ENCODE measurements at regions not wholly inside any gene's neighbourhood (a gene's known extent, or its start where the extent isn't known, plus 50 kb on each side); places are given as distances from the start of the nearest gene placed in this dataset.

DNA sequence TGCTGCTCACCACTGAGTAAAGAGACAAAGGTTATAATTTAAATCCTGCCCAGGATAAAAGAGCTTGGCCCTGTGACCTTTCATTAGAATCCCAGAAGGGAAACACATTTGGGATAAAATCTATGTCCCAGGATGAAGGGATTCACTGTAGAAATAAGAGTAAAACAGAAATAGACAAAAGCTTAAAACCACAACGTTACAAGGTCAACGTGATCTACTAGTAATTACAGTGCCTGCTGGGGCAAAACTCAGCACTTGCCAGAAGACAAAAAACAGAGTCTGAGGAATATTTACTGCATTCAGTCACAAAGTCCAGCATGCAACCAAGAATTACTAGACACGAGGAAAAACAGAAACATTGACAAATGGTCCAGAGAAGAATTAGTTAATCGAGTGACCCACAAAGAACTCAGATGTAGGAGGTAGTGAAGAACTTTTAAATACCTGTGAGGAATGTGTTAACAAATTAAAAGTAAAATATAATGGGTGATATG lies 982.3 kb downstream of the GATA3 start:
- TF ChIP-seq, protein P1, sequence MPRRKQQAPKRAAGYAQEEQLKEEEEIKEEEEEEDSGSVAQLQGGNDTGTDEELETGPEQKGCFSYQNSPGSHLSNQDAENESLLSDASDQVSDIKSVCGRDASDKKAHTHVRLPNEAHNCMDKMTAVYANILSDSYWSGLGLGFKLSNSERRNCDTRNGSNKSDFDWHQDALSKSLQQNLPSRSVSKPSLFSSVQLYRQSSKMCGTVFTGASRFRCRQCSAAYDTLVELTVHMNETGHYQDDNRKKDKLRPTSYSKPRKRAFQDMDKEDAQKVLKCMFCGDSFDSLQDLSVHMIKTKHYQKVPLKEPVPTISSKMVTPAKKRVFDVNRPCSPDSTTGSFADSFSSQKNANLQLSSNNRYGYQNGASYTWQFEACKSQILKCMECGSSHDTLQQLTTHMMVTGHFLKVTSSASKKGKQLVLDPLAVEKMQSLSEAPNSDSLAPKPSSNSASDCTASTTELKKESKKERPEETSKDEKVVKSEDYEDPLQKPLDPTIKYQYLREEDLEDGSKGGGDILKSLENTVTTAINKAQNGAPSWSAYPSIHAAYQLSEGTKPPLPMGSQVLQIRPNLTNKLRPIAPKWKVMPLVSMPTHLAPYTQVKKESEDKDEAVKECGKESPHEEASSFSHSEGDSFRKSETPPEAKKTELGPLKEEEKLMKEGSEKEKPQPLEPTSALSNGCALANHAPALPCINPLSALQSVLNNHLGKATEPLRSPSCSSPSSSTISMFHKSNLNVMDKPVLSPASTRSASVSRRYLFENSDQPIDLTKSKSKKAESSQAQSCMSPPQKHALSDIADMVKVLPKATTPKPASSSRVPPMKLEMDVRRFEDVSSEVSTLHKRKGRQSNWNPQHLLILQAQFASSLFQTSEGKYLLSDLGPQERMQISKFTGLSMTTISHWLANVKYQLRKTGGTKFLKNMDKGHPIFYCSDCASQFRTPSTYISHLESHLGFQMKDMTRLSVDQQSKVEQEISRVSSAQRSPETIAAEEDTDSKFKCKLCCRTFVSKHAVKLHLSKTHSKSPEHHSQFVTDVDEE (CRISPR knock-in tag; IDR thresholded peaks at IDR 0.05) = no peak
- no peak for TF ChIP-seq GLIS3 (CRISPR knock-in tag; IDR thresholded peaks at IDR 0.05)
- TF ChIP-seq RARB (CRISPR knock-in tag; IDR thresholded peaks at IDR 0.05) = no peak
- TF ChIP-seq TCF4 (CRISPR knock-in tag; IDR thresholded peaks at IDR 0.05; ENCODE audit: borderline replicate concordance) = no peak
- no peak for TF ChIP-seq ISL1 (CRISPR knock-in tag; IDR thresholded peaks at IDR 0.05)
- TF ChIP-seq TOX (CRISPR knock-in tag; IDR thresholded peaks at IDR 0.05; ENCODE audit: borderline replicate concordance) = no peak
